ENCODE measurements at regions not wholly inside any gene's neighbourhood (a gene's known extent, or its start where the extent isn't known, plus 50 kb on each side); places are given as distances from the start of the nearest gene placed in this dataset.
"Not testable (repeated sequence)": the region's sequence is repeated elsewhere in the genome, so short reads cannot be mapped to it uniquely, and the experiment has no call there.

DNA sequence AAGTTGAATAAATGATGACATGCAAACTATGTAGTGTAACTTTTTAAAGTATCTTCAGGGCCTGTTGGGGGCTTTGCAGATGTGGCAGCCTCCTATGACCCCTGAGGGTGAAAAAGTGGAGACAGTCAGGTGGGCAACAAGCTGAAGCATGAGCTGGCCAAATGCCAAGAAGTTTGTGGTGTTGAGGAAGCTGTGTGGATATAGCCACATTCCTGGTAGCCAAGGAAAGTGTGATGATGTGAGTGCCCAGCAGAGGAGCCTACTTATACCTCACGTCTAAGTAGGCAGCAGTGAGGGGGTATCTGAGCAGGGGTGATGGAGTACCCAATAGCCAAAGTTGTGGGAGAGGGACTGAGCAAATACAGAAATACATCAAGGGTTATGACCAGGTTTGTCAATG, 621.2 kb upstream of the CDH6 start:
- ATAC-seq (no peak), DNase-seq (no peak)
- intact Hi-C loops (cut with DNase I): no loop called here

- intact Hi-C loops (cut with DNase I): no loop called here
- DNase-seq (no peak), ATAC-seq (no peak)
These were observed 631.7 kb upstream of the CDH6 start for GRCh38 chr5:30561771-30562170.

DNA sequence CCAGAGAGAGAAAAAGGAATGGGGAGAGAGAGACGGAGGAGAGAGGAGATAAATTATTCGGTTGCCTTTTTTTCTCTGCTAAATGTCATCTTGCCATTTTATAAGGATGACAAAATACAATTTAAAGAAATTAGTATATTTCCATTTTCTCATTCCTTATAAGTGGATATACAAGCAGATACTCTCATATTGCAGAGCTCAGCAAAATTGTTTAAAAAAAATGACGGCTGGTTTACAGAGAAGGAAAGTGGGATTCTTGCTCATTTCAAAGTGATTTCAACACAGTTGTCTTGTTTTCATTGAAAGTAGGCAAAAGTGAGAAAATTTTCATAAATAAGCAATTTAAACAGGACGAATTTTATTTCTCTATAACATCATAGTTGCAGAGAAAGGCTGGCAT, 641.9 kb upstream of the CDH6 start:
- ATAC-seq: no peak
- intact Hi-C loops (cut with DNase I): no loop called here
- no peak for DNase-seq

DNA sequence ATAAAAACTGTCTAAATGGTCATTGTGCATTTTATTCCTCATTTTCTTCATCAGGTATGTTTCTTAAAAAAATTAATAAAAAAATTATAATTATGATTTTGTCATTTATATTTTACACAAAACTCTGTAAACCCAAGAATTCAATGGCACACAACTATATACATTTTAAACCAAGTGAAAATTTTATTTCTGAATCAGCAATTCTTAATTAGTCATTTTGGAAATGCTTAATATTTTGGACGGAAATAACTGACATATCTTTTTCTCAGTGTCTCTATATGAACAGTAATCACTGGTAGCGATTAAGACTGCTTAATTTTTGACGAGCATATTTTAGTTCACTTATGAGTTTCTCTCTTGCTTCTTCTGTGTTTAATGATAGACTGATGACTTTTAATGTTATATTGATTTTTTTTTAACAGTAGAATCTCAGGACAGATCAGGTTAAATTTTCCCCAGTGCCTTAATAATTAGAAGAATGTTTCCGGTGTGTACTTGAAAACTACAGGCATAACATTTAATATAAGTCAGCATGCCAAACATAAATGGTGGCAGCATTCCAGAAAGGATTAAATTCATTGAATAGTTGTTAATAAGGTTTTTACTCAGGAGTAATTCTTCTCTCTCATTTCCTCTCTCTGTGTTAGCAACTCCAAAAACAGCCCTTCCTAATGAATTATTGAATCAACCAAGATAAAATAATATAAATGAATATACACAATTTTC, 644.7 kb upstream of the CDH6 start:
- no peak for DNase-seq
- intact Hi-C loops (cut with DNase I): no loop called here
- ATAC-seq: no peak

DNA sequence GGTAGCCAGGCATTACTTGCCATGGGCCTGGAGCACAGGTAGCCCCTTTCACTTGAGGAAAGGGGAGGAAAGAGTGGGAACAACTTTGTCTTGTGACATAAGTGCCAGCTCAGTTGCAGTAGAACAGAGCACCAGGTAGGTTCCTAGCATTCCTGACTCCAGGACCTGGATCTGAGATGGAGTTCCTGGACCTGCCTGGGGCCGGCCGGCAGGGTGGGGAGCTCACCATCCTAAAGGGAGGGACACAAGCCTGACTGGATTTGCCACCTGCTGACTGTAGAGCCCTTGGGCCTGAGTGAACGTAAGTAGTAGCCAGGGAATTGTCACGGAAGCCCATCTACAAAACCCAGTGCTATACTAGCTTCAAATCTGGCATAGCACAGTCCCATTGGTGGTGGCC, 653.3 kb upstream of the CDH6 start:
- ATAC-seq: no peak
- DNase-seq: no peak
- intact Hi-C loops (cut with DNase I): no loop called here

- intact Hi-C loops (cut with DNase I): no loop called here
- peak; percentile 84 to 89 for ATAC-seq
- peak; percentile 45 for DNase-seq
These were observed 654.4 kb upstream of the CDH6 start for GRCh38 chr5:30539004-30539634.

DNA sequence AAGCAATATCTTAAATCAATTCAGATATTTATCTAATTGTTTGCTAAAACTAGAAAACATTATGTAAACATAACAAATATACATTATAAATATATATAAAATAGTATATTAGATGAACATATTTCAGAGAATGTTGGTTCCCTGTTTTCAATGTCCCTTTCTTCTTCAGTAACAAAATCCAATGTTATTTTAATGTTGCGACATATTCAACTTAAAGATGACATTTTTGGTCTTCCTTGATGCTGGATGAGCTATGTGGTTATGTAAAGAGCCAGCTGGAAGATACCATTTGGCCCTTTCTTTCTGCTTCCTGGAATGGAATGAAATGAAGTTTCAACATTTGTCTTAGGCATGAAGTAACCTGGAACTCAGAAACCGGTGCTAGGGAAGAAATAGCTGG, 668.1 kb upstream of the CDH6 start:
- DNase-seq (no peak), ATAC-seq (no peak)
- intact Hi-C loops (cut with DNase I): no loop called here

GRCh38 chr5:30524428-30524827, 669.1 kb upstream of the CDH6 start:
- intact Hi-C loops (cut with DNase I): no loop called here
- ATAC-seq: no peak
- DNase-seq: no peak

- no peak for DNase-seq
- intact Hi-C loops (cut with DNase I): no loop called here
- no peak for ATAC-seq
These were observed 670.4 kb upstream of the CDH6 start for GRCh38 chr5:30523061-30523460.

- intact Hi-C loops (cut with DNase I): no loop called here
- ATAC-seq (no peak), DNase-seq (no peak)
These were observed 688.2 kb upstream of the CDH6 start for GRCh38 chr5:30505014-30505886.

DNA sequence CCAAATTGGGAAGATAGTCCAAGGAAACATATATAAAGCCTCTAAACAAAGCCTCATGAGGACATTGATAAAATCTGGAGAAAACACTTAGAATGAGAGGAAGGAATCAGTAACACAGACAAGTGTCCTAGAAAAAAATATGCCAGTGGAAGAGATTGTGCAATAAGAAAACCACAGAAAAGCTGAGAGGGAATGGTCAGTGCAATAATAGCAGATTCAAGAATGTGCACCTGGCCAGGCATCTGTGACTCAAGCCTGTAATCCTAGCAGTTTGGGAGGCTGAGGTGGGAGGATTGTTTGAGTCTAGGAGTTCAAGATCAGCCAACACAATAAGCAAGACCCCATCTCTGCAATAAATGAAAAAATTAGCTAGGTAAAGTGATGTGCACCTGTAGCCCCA, 691.2 kb upstream of the CDH6 start:
- ATAC-seq (no peak), DNase-seq (no peak)
- intact Hi-C loops (cut with DNase I): no loop called here

- no peak for DNase-seq
- intact Hi-C loops (cut with DNase I): no loop called here
- ATAC-seq: no peak
These were observed 692.4 kb upstream of the CDH6 start for GRCh38 chr5:30501065-30501464.

DNA sequence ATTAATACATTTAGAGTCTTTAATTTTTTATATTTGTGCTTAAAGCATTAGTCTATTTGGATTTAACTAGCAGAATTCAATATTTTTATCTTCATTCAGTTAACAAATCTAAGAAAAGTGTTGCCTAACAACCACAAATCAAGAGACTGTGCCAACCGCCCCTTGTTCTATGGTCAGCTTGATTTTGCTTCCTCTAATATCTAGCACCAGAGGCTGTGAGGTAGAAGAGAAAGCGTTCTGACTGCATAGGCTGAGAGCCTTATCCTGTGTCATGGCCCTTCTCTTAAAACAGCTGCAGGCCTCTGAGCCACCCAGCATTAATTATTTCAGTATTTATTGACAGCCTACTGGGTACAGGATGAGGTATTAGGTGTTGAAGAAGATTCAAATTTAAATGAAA, 693.0 kb upstream of the CDH6 start:
- no peak for ATAC-seq
- DNase-seq: no peak
- intact Hi-C loops (cut with DNase I): no loop called here

DNA sequence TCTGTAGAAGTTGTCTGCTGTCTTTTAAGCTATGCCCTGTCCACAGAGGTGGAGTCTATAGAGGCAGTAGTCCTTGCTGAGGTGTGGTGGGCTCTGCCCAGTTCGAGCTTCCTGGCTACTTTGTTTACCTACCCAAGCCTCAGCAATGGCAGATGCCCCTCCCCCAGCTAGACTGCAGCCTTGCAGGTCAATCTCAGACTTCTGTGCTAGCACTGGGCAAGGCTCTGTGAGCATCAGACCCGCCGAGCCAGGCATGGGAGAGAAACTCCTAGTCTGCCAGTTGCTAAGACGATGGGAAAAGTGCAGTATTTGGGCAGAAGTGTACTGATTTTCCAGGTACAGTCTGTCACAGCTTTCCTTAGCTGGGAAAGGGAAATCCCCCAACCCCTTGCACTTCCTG, 694.1 kb upstream of the CDH6 start:
- ATAC-seq (no peak), DNase-seq (no peak)
- intact Hi-C loops (cut with DNase I): no loop called here

DNA sequence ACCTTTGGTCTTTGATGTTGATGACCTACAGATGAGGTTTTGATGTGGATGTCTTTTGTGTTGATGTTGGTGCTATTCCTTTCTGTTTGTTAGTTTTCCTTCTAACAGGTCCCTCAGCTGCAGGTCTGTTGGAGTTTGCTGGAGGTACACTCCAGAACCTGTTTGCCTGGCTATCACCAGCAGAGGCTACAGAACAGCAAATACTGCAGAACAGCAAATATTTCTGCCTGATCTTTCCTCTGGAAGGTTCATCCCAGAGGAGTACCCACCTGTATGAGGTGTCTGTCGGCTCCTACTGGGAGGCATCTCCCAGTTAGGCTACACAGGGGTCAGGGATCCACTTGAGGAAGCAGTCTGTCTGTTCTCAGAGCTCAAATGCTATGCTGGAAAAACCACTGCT, 694.5 kb upstream of the CDH6 start:
- intact Hi-C loops (cut with DNase I): no loop called here
- DNase-seq (no peak), ATAC-seq (no peak)

GRCh38 chr5:30498509-30498908, 695.0 kb upstream of the CDH6 start:
- ATAC-seq; intact Hi-C loops (cut with DNase I): not testable (repeated sequence)

GRCh38 chr5:30494113-30494512, 699.4 kb upstream of the CDH6 start:
- intact Hi-C loops (cut with DNase I); ATAC-seq; DNase-seq: not testable (repeated sequence)

More at GRCh38 chr5:30498509-30498908, 695.0 kb upstream of the CDH6 start:
- DNase-seq: not testable (repeated sequence)

DNA sequence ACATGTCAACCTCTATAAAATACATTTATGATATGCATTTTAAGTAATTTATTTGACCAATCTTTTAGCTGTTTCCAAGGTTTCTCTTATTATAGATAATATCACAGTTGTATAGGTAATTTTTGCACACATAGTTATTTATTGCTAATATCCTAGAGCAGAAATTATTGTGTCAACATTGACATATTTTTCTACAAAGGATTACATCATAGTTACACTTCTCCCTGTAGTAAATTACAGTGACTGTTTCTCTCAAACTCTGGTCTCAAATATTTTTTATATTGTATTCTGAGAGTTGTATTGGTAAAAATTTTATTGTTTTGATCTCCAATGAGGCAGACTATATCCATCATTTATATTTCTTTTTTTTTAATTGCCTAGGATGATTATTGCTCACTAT, 714.4 kb upstream of the CDH6 start:
- DNase-seq (no peak), ATAC-seq (no peak)
- intact Hi-C loops (cut with DNase I): no loop called here

DNA sequence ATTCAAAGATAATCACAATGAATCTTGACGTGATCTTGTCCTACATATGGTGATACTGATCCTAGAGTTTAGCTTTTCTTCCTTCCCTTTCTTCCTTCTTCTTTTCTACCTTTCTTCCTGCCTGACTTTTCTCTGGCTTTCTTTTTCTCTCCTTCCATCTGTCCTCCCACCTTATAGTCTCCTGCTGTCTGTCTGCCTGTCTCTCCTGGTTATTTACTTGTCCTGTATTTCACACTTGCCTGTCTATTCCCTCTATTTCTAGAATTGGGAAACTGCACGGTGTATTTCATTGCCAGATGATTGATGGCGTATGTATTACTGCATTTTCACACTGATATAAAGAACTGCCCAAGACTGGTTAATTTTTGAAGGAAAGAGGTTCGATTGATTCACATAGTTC, 718.1 kb upstream of the CDH6 start:
- intact Hi-C loops (cut with DNase I): no loop called here
- no peak for DNase-seq
- ATAC-seq: no peak

DNA sequence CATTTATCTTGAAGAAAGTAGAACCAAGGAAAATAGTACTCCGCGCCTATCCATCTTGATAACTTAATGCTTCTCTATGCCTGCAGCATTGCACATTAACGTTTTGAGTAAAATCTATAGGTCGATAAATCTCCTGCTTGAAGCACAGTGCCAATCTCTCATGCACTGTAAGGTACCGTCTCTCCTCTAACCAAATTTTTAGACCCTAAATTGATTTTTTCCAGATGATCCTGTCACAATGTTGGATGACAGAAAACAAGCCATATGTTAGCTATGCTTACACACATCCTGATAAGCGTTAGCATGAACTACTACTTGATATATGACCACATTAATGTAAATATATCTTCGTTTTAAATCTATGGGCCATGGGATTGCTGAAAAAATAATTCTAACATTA, 723.8 kb upstream of the CDH6 start:
- intact Hi-C loops (cut with DNase I): no loop called here
- ATAC-seq: no peak
- no peak for DNase-seq

All from left cardiac atrium (tissue), 4 donors.